ENCODE measurements at regions not wholly inside any gene's neighbourhood (a gene's known extent, or its start where the extent isn't known, plus 50 kb on each side); places are given as distances from the start of the nearest gene placed in this dataset.
A peak's percentile ranks its signal among the peaks of the same experiment; 100 is the strongest.

DNA sequence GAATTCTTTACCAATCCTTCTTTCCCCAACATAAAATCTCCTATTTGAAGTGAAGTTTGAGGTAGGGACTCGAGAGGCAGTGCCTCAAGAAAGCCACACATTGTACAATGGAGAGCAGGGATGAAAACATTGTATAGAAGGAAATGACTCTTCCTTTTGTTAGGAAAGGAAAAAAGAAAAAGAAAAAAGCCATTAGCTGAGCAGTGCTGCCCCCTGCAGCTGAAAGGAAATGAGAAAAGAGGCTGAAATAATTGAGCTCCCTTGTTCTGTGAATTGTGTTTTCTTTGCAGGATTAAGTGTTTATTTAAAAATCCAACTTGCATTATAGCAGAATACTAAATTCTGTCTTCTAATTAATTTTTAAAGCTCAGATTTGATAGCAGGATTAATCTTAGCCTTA, 162.9 kb upstream of the SASH1 start:
- Histone ChIP-seq H3K4me3 (replicated peaks in 1 of 2; ENCODE audit: low read depth in 1 of 2, low read length in 2 of 2) (no peak overlapping the region), H3K4me1 (ENCODE audit: control insufficient read depth in 1 of 2, insufficient read depth in 2 of 2, low read length in 2 of 2) (no peaks in the 10 kb centered on the region), H3K4me2 (ENCODE audit: low read length) (no peak overlapping the region), H3K9ac (ENCODE audit: low read length) (no peak overlapping the region), H3K27me3 (ENCODE audit: insufficient read depth, low read length) (no peaks in the 10 kb centered on the region), H2AFZ (ENCODE audit: low read depth, low read length, poor library complexity, severe bottlenecking) (no peak overlapping the region), H3K36me3 (ENCODE audit: control insufficient read depth in 1 of 2, insufficient read depth in 2 of 2, low read length in 2 of 2) (no peaks in the 10 kb centered on the region), H3K9me3 (ENCODE audit: control insufficient read depth in 1 of 2, insufficient read depth in 1 of 2, low read depth in 1 of 2, low read length in 2 of 2) (no peaks in the 10 kb centered on the region), H3K27ac (ENCODE audit: low read depth, low read length) (no peak overlapping the region), H3K9me2 (ENCODE audit: insufficient read depth) (no peaks in the 10 kb centered on the region), H4K20me1 (ENCODE audit: insufficient read depth) (no peaks in the 10 kb centered on the region), H3K79me2 (ENCODE audit: insufficient read depth, low read length) (no peaks in the 10 kb centered on the region)
- no TSS peak for BruUV-seq (replicated peaks)
- TF ChIP-seq, protein P1, sequence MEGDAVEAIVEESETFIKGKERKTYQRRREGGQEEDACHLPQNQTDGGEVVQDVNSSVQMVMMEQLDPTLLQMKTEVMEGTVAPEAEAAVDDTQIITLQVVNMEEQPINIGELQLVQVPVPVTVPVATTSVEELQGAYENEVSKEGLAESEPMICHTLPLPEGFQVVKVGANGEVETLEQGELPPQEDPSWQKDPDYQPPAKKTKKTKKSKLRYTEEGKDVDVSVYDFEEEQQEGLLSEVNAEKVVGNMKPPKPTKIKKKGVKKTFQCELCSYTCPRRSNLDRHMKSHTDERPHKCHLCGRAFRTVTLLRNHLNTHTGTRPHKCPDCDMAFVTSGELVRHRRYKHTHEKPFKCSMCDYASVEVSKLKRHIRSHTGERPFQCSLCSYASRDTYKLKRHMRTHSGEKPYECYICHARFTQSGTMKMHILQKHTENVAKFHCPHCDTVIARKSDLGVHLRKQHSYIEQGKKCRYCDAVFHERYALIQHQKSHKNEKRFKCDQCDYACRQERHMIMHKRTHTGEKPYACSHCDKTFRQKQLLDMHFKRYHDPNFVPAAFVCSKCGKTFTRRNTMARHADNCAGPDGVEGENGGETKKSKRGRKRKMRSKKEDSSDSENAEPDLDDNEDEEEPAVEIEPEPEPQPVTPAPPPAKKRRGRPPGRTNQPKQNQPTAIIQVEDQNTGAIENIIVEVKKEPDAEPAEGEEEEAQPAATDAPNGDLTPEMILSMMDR (IDR thresholded peaks at IDR 0.05 in 2 of 3, conservative IDR thresholded peaks at IDR 0.05 in 1 of 3; ENCODE audit: borderline replicate concordance in 1 of 3, insufficient read depth in 1 of 3, low read depth in 2 of 3, low read length in 2 of 3), result peak; percentile 48 to 76 (median 69); a peak in 5 of 6 replicates
- TF ChIP-seq RAD21 (IDR thresholded peaks at IDR 0.05; ENCODE audit: low read depth) (peak; percentile 66), SRF (IDR thresholded peaks at IDR 0.05; ENCODE audit: low read depth) (no peak)
- TF ChIP-seq, protein P2, sequence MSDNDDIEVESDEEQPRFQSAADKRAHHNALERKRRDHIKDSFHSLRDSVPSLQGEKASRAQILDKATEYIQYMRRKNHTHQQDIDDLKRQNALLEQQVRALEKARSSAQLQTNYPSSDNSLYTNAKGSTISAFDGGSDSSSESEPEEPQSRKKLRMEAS (IDR thresholded peaks at IDR 0.05), result no peak
- TF ChIP-seq, protein P3, sequence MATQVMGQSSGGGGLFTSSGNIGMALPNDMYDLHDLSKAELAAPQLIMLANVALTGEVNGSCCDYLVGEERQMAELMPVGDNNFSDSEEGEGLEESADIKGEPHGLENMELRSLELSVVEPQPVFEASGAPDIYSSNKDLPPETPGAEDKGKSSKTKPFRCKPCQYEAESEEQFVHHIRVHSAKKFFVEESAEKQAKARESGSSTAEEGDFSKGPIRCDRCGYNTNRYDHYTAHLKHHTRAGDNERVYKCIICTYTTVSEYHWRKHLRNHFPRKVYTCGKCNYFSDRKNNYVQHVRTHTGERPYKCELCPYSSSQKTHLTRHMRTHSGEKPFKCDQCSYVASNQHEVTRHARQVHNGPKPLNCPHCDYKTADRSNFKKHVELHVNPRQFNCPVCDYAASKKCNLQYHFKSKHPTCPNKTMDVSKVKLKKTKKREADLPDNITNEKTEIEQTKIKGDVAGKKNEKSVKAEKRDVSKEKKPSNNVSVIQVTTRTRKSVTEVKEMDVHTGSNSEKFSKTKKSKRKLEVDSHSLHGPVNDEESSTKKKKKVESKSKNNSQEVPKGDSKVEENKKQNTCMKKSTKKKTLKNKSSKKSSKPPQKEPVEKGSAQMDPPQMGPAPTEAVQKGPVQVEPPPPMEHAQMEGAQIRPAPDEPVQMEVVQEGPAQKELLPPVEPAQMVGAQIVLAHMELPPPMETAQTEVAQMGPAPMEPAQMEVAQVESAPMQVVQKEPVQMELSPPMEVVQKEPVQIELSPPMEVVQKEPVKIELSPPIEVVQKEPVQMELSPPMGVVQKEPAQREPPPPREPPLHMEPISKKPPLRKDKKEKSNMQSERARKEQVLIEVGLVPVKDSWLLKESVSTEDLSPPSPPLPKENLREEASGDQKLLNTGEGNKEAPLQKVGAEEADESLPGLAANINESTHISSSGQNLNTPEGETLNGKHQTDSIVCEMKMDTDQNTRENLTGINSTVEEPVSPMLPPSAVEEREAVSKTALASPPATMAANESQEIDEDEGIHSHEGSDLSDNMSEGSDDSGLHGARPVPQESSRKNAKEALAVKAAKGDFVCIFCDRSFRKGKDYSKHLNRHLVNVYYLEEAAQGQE (IDR thresholded peaks at IDR 0.05; ENCODE audit: low read depth), result no peak
- CTCF ChIA-PET, result interaction anchor here (0.7 to 1.7 kb wide), 27 partner anchors 9 to 808 kb away, joined by 3 to 18 read pairs (median 4); partner anchors contain the start of gene SAMD5
- RAD21 ChIA-PET (ENCODE audit: low non-redundant PET in 1 of 2, low total read pairs in 2 of 2, uncharacterized antibody in 2 of 2, unreplicated experiment in 2 of 2), result interaction anchor here (0.7 to 1.0 kb wide), 2 partner anchors 139 to 285 kb away, joined by 3 read pairs; no protein-coding TSS in a partner anchor
- intact Hi-C loops (cut with micrococcal nuclease), result no loop called here
- POLR2A ChIA-PET, result no interaction called here
- DNase-seq (ENCODE audit: low read depth, low spot score) (peak; percentile 10), ATAC-seq (peak; percentile 52; the same call in 1 of the 2 replicates)
